HCT116 (cell line): ENCODE measurements at regions not wholly inside any gene's neighbourhood (a gene's known extent, or its start where the extent isn't known, plus 50 kb on each side); places are given as distances from the start of the nearest gene placed in this dataset.

Experiments
- ELF1 ChIP-seq: IDR thresholded peaks from 2 replicates; pipeline ENCODE4 v1.6.1; 2012; ENCODE audit warnings: low read depth, borderline replicate concordance
- EZH2 ChIP-seq: fragments of 200-600 bp; sonication (generic); IDR thresholded peaks from 2 replicates; pipeline ENCODE4 v1.6.1; 2017; ENCODE audit warnings: antibody characterized with exemption, mixed run types
- POLR2A ChIP-seq: IDR thresholded peaks from 2 replicates; pipeline ENCODE4 v1.7.0; 2011; ENCODE audit warnings: borderline replicate concordance; ENCODE audit not compliant: insufficient read depth, insufficient read length; ENCODE audit errors: extremely low read depth
- YY1 ChIP-seq: IDR thresholded peaks from 2 replicates; pipeline ENCODE4 v1.6.1; 2011; ENCODE audit warnings: low read length, low read depth, moderate library complexity, mild to moderate bottlenecking; ENCODE audit not compliant: insufficient replicate concordance; ENCODE audit errors: extremely low read depth

DNA sequence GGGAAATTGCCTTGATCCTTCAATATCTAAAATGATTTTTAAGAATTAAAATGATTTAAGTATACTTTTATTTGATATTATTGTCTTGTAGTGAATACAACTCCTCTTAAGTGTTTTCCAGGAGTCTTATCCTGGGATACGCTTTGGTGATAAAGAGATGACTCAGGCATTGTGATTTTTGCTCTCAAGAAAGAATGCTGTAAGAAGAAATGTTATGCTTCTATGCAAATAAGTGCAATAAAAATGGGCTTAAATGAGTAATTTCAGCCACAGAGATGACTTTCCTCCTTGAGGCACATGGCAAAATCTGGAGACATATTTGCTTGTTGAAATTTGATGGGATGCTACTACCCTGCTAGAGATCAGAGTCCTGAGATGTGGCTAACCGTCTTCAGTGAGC is 358.6 kb upstream of the BCHE start:
- TF ChIP-seq YY1 (no peak), EZH2 (no peak), ELF1 (no peak), POLR2A (no peak)
